ENCODE measurements at regions not wholly inside any gene's neighbourhood (a gene's known extent, or its start where the extent isn't known, plus 50 kb on each side); places are given as distances from the start of the nearest gene placed in this dataset.

- no peak for TF ChIP-seq POLR2A (IDR thresholded peaks at IDR 0.05; ENCODE audit: low read length)
- no peak for TF ChIP-seq GATA1 (IDR thresholded peaks at IDR 0.05; ENCODE audit: low read depth, low read length)
Observed at GRCh38 chr7:54215424-54215823, 326.8 kb upstream of the VSTM2A start.
